HG02763 (cell line): ENCODE measurements at regions not wholly inside any gene's neighbourhood (a gene's known extent, or its start where the extent isn't known, plus 50 kb on each side); places are given as distances from the start of the nearest gene placed in this dataset.

Experiments
- ATAC-seq: cut with Tn5 transposase; IDR thresholded peaks from one replicate; pipeline ENCODE4 v1.9.1; 2021; ENCODE audit warnings: mild to moderate bottlenecking, moderate library complexity; ENCODE audit not compliant: unreplicated experiment

- no peak for ATAC-seq
These were observed 329.0 kb downstream of the MAF start for GRCh38 chr16:79271583-79271982.

GRCh38 chr16:79270011-79270410 is 330.5 kb downstream of the MAF start:
- no peak for ATAC-seq

GRCh38 chr16:79269211-79269863 is 331.2 kb downstream of the MAF start:
- ATAC-seq, result peak; percentile 80

GRCh38 chr16:79267781-79268180 is 332.8 kb downstream of the MAF start:
- ATAC-seq, result no peak

- no peak for ATAC-seq
These were observed 333.4 kb downstream of the MAF start for GRCh38 chr16:79267146-79267545.

GRCh38 chr16:79265701-79266100 is 334.8 kb downstream of the MAF start:
- no peak for ATAC-seq

GRCh38 chr16:79265196-79265595 is 335.3 kb downstream of the MAF start:
- no peak for ATAC-seq

GRCh38 chr16:79264237-79265109 is 336.1 kb downstream of the MAF start:
- ATAC-seq, result no peak

- no peak for ATAC-seq
These were observed 337.1 kb downstream of the MAF start for GRCh38 chr16:79263425-79263824.
